ENCODE measurements at regions not wholly inside any gene's neighbourhood (a gene's known extent, or its start where the extent isn't known, plus 50 kb on each side); places are given as distances from the start of the nearest gene placed in this dataset.

- no peak for FAIRE-seq
- DNase-seq (ENCODE audit: low read depth, low spot score), result no peak
- H3K27me3 ChIP-seq (ENCODE audit: control insufficient read depth in 2 of 2, insufficient read depth in 2 of 2, low read length in 2 of 2), result no peaks in the 10 kb centered on the region
- TF ChIP-seq MAX (IDR thresholded peaks at IDR 0.05; ENCODE audit: insufficient read depth, insufficient read length) (no peak), MYC (IDR thresholded peaks at IDR 0.05; ENCODE audit: low read depth, low read length) (no peak), POLR2AphosphoS5 (IDR thresholded peaks at IDR 0.05; ENCODE audit: insufficient read depth, low read depth, low read length) (no peak), FOS (IDR thresholded peaks at IDR 0.05; ENCODE audit: borderline replicate concordance, insufficient read depth, low read length) (no peak)
- no peaks in the 10 kb centered on the region for H3K36me3 ChIP-seq (ENCODE audit: control insufficient read depth in 2 of 2, extremely low read depth in 1 of 2, insufficient read depth in 2 of 2, low read length in 2 of 2)
- no peak overlapping the region for H3K9ac ChIP-seq (replicated peaks; ENCODE audit: extremely low read depth, insufficient read depth, low read length)
- CTCF ChIA-PET, result no interaction called here
- no peaks in the 10 kb centered on the region for H4K20me1 ChIP-seq (replicated peaks; ENCODE audit: control insufficient read depth, extremely low read depth, insufficient read depth, low read length)
- peaks cover 12% of the 10 kb centered on the region for H3K4me1 ChIP-seq (ENCODE audit: control insufficient read depth, extremely low read depth, insufficient read depth, low read length)
- H3K9me3 ChIP-seq (replicated peaks; ENCODE audit: control insufficient read depth, insufficient read depth, low read length), result no peaks in the 10 kb centered on the region
- intact Hi-C loops (cut with micrococcal nuclease), result no loop called here
- POLR2A ChIA-PET, result no interaction called here
- no peaks in the 10 kb centered on the region for H3K79me2 ChIP-seq (ENCODE audit: control insufficient read depth, insufficient read depth, low read length)
- H2AFZ ChIP-seq (ENCODE audit: low read depth, low read length), result no peak overlapping the region
- no peaks in the 10 kb centered on the region for H3K9me1 ChIP-seq (replicated peaks; ENCODE audit: control insufficient read depth, extremely low read depth, insufficient read depth, low read length)
- no peak overlapping the region for H3K27ac ChIP-seq (ENCODE audit: insufficient read depth, low read depth, low read length)
- dilution Hi-C loops (cut with MboI; ENCODE audit: extremely low pct_ligation_motif_present, low sequenced_read_pairs), result no loop called here
- no TSS peak for BruUV-seq (replicated peaks)
- H3K4me2 ChIP-seq (ENCODE audit: insufficient read depth, low read length), result no peak overlapping the region
- no peak overlapping the region for H3K4me3 ChIP-seq (replicated peaks in 1 of 3; ENCODE audit: insufficient read depth in 1 of 3, low read depth in 1 of 3, low read length in 3 of 3)
These were observed 53.6 kb upstream of the SERTAD2 start for GRCh38 chr2:64707276-64707675.

GRCh38 chr2:64708829-64709228 lies 55.1 kb upstream of the SERTAD2 start:
- Histone ChIP-seq H3K4me2 (ENCODE audit: insufficient read depth, low read length) (no peak overlapping the region), H3K27ac (ENCODE audit: insufficient read depth, low read depth, low read length) (no peak overlapping the region), H3K79me2 (ENCODE audit: control insufficient read depth, insufficient read depth, low read length) (no peaks in the 10 kb centered on the region), H4K20me1 (replicated peaks; ENCODE audit: control insufficient read depth, extremely low read depth, insufficient read depth, low read length) (no peaks in the 10 kb centered on the region), H3K9me3 (replicated peaks; ENCODE audit: control insufficient read depth, insufficient read depth, low read length) (no peaks in the 10 kb centered on the region), H3K27me3 (ENCODE audit: control insufficient read depth in 2 of 2, insufficient read depth in 2 of 2, low read length in 2 of 2) (no peaks in the 10 kb centered on the region), H3K9ac (replicated peaks; ENCODE audit: extremely low read depth, insufficient read depth, low read length) (no peak overlapping the region), H2AFZ (ENCODE audit: low read depth, low read length) (no peak overlapping the region), H3K4me1 (ENCODE audit: control insufficient read depth, extremely low read depth, insufficient read depth, low read length) (peaks cover 12% of the 10 kb centered on the region), H3K36me3 (ENCODE audit: control insufficient read depth in 2 of 2, extremely low read depth in 1 of 2, insufficient read depth in 2 of 2, low read length in 2 of 2) (no peaks in the 10 kb centered on the region), H3K4me3 (replicated peaks in 1 of 3; ENCODE audit: insufficient read depth in 1 of 3, low read depth in 1 of 3, low read length in 3 of 3) (no peak overlapping the region), H3K9me1 (replicated peaks; ENCODE audit: control insufficient read depth, extremely low read depth, insufficient read depth, low read length) (no peaks in the 10 kb centered on the region)
- intact Hi-C loops (cut with micrococcal nuclease) (no loop called here), dilution Hi-C loops (cut with MboI; ENCODE audit: extremely low pct_ligation_motif_present, low sequenced_read_pairs) (no loop called here)
- BruUV-seq (replicated peaks), result no TSS peak
- POLR2A ChIA-PET, result no interaction called here
- CTCF ChIA-PET, result interaction anchor here (1.4 kb wide), 1 partner anchor 10 kb away, joined by 3 read pairs; no protein-coding TSS in a partner anchor
- TF ChIP-seq POLR2A (IDR thresholded peaks at IDR 0.05; ENCODE audit: low read depth, low read length) (no peak), POLR2AphosphoS5 (IDR thresholded peaks at IDR 0.05; ENCODE audit: insufficient read depth, low read depth, low read length) (no peak), CTCF (IDR thresholded peaks at IDR 0.05; ENCODE audit: extremely low read depth in 1 of 2, insufficient read depth in 1 of 2, low read depth in 1 of 2, low read length in 2 of 2) (no peak)
- FAIRE-seq (no peak), DNase-seq (ENCODE audit: low read depth, low spot score) (no peak)

All from endothelial cell of umbilical vein (primary cell).